MM.1S (cell line): ENCODE measurements at regions not wholly inside any gene's neighbourhood (a gene's known extent, or its start where the extent isn't known, plus 50 kb on each side); places are given as distances from the start of the nearest gene placed in this dataset.

Experiments
- DNase-seq: peaks from one replicate; pipeline ENCODE4 v3.0.0-alpha.2; 2015
- H2AFZ ChIP-seq: fragments of 300-600 bp; sonication (generic); 2 replicates; pipeline ENCODE4 v1.6.0; 2016; ENCODE audit warnings: antibody characterized with exemption, low read length
- H3F3A ChIP-seq: fragments of 300-600 bp; sonication (generic); 2 replicates; pipeline ENCODE4 v1.6.1; 2016; ENCODE audit warnings: mild to moderate bottlenecking, antibody characterized with exemption, low read length, moderate library complexity, mixed read lengths; ENCODE audit not compliant: insufficient read depth
- H3K27ac ChIP-seq: fragments of 300-600 bp; sonication (generic); 2 replicates; pipeline ENCODE4 v1.5.1; 2016; ENCODE audit warnings: mild to moderate bottlenecking, low read length
- H3K27me3 ChIP-seq: fragments of 300-600 bp; sonication (generic); replicated peaks from 2 replicates; pipeline ENCODE4 v1.6.0; 2016; ENCODE audit warnings: low read length; ENCODE audit not compliant: insufficient read depth
- H3K36me3 ChIP-seq: fragments of 300-600 bp; sonication (generic); replicated peaks from 2 replicates; pipeline ENCODE4 v1.6.1; 2016; ENCODE audit warnings: mild to moderate bottlenecking, low read length, mixed read lengths; ENCODE audit not compliant: insufficient read depth
- H3K4me1 ChIP-seq: fragments of 300-600 bp; sonication (generic); 2 replicates; pipeline ENCODE4 v1.6.1; 2016; ENCODE audit warnings: low read length, mixed read lengths
- H3K4me2 ChIP-seq: fragments of 300-600 bp; sonication (generic); 2 replicates; pipeline ENCODE4 v1.6.0; 2016; ENCODE audit warnings: low read depth, low read length
- H3K4me3 ChIP-seq: fragments of 300-600 bp; sonication (generic); 2 replicates; pipeline ENCODE4 v1.5.1; 2016; ENCODE audit warnings: low read length, mixed read lengths
- H3K79me2 ChIP-seq: fragments of 300-600 bp; sonication (generic); 2 replicates; pipeline ENCODE4 v1.6.1; 2016; ENCODE audit warnings: mixed run types, low read length, mixed read lengths
- H3K9ac ChIP-seq: fragments of 300-600 bp; sonication (generic); 2 replicates; pipeline ENCODE4 v1.6.1; 2016; ENCODE audit warnings: low read length, mixed read lengths
- H3K9me2 ChIP-seq: fragments of 300-600 bp; sonication (generic); replicated peaks from 2 replicates; pipeline ENCODE4 v1.6.1; 2016; ENCODE audit warnings: mild to moderate bottlenecking, low read length, mixed read lengths; ENCODE audit not compliant: insufficient read depth
- H3K9me3 ChIP-seq: fragments of 300-600 bp; sonication (generic); replicated peaks from 2 replicates; pipeline ENCODE4 v1.6.1; 2016; ENCODE audit warnings: mild to moderate bottlenecking, low read length, mixed read lengths; ENCODE audit not compliant: insufficient read depth
- H4K20me1 ChIP-seq: fragments of 300-600 bp; sonication (generic); 2 replicates; pipeline ENCODE4 v1.6.1; 2016; ENCODE audit warnings: mild to moderate bottlenecking, low read length, moderate library complexity, mixed read lengths; ENCODE audit not compliant: insufficient read depth
- CTCF ChIP-seq: fragments of 300-600 bp; sonication (generic); IDR thresholded peaks from 2 replicates; pipeline ENCODE4 v1.5.1; 2016; ENCODE audit warnings: antibody characterized with exemption, low read length, mixed read lengths
- EZH2 ChIP-seq: fragments of 300-600 bp; sonication (generic); optimal IDR thresholded peaks from 2 replicates; pipeline ENCODE3; 2017; ENCODE audit warnings: low read depth, mild to moderate bottlenecking, antibody characterized with exemption, low read length, mixed read lengths
- EZH2phosphoT487 ChIP-seq: fragments of 300-600 bp; sonication (generic); IDR thresholded peaks from 2 replicates; pipeline ENCODE4 v1.6.1; 2018; ENCODE audit warnings: antibody characterized with exemption, low read length

GRCh38 chr9:110073356-110073905 lies 134.5 kb downstream of the C9orf152 start:
- no peak overlapping the region for H3K27ac ChIP-seq
- H4K20me1 ChIP-seq: peaks cover 46% of the 10 kb centered on the region
- H3K4me3 ChIP-seq: no peak overlapping the region
- no peaks in the 10 kb centered on the region for H3K27me3 ChIP-seq
- H3K79me2 ChIP-seq: peaks cover 100% of the 10 kb centered on the region
- no peak overlapping the region for H2AFZ ChIP-seq
- H3K9me3 ChIP-seq: no peaks in the 10 kb centered on the region
- TF ChIP-seq EZH2phosphoT487: no peak
- no peak for TF ChIP-seq CTCF
- TF ChIP-seq EZH2: no peak
- DNase-seq: no peak
- H3K9me2 ChIP-seq: no peaks in the 10 kb centered on the region
- H3K4me1 ChIP-seq: 0 out of 2 replicates have a peak, but pooled peaks cover 8% of the 10 kb centered on the region
- no peaks in the 10 kb centered on the region for H3F3A ChIP-seq
- 0 out of 2 replicates have a peak, but pooled peaks cover 10% of the 10 kb centered on the region for H3K36me3 ChIP-seq
- no peak overlapping the region for H3K4me2 ChIP-seq
- H3K9ac ChIP-seq: no peak overlapping the region

- Histone ChIP-seq H3K27ac (no peak overlapping the region), H3K36me3 (no peaks in the 10 kb centered on the region), H3K79me2 (peaks cover 100% of the 10 kb centered on the region), H3K9me2 (no peaks in the 10 kb centered on the region), H2AFZ (no peak overlapping the region), H3K4me3 (no peak overlapping the region), H3K9ac (no peak overlapping the region), H3K4me2 (no peak overlapping the region), H3F3A (no peaks in the 10 kb centered on the region), H3K9me3 (no peaks in the 10 kb centered on the region), H3K4me1 (peaks cover 31% of the 10 kb centered on the region), H3K27me3 (no peaks in the 10 kb centered on the region), H4K20me1 (peaks cover 27% of the 10 kb centered on the region)
- DNase-seq: no peak
- no peak for TF ChIP-seq CTCF
- no peak for TF ChIP-seq EZH2
- TF ChIP-seq EZH2phosphoT487: no peak
These were observed 130.8 kb downstream of the C9orf152 start for GRCh38 chr9:110076894-110077725.

- no peak overlapping the region for H3K9ac ChIP-seq
- no peak for DNase-seq
- peaks cover 29% of the 10 kb centered on the region for H3K4me1 ChIP-seq
- no peaks in the 10 kb centered on the region for H3K36me3 ChIP-seq
- no peak overlapping the region for H3K4me2 ChIP-seq
- H3K27me3 ChIP-seq: no peaks in the 10 kb centered on the region
- no peak overlapping the region for H2AFZ ChIP-seq
- H3F3A ChIP-seq: no peaks in the 10 kb centered on the region
- H4K20me1 ChIP-seq: peaks cover 19% of the 10 kb centered on the region
- no peak overlapping the region for H3K4me3 ChIP-seq
- no peak overlapping the region for H3K27ac ChIP-seq
- no peaks in the 10 kb centered on the region for H3K9me2 ChIP-seq
- H3K79me2 ChIP-seq: peaks cover 100% of the 10 kb centered on the region
- TF ChIP-seq EZH2: no peak
- TF ChIP-seq CTCF: no peak
- TF ChIP-seq EZH2phosphoT487: no peak
- H3K9me3 ChIP-seq: no peaks in the 10 kb centered on the region
These were observed 130.0 kb downstream of the C9orf152 start for GRCh38 chr9:110077925-110078324.
